Endodermal cell (in vitro differentiated cells): ENCODE measurements at regions not wholly inside any gene's neighbourhood (a gene's known extent, or its start where the extent isn't known, plus 50 kb on each side); places are given as distances from the start of the nearest gene placed in this dataset.

Source experiments
- DNase-seq: peaks from one replicate; pipeline ENCODE4 v3.0.0-alpha.2; 2017
- H3K27ac ChIP-seq: 2 replicates; pipeline ENCODE4 v1.5.1; 2013; ENCODE audit warnings: mild to moderate bottlenecking, low read depth, low read length, moderate library complexity
- H3K27me3 ChIP-seq: 2 replicates; pipeline ENCODE4 v1.6.1; 2013; ENCODE audit warnings: mild to moderate bottlenecking, low read length, moderate library complexity; ENCODE audit not compliant: insufficient read depth, control insufficient read depth, poor library complexity, severe bottlenecking
- H3K36me3 ChIP-seq: 2 replicates; pipeline ENCODE4 v1.7.0; 2013; ENCODE audit warnings: mild to moderate bottlenecking, low read length, moderate library complexity; ENCODE audit not compliant: control insufficient read depth, insufficient read depth
- H3K4me1 ChIP-seq: one replicate; pipeline ENCODE4 v1.7.0; 2013; ENCODE audit warnings: low read length; ENCODE audit not compliant: control insufficient read depth, insufficient read depth
- H3K4me3 ChIP-seq: 2 replicates; pipeline ENCODE4 v1.5.1; 2013; ENCODE audit warnings: mild to moderate bottlenecking, low read length, moderate library complexity
- H3K9ac ChIP-seq: 2 replicates; pipeline ENCODE4 v1.6.1; 2013; ENCODE audit warnings: mild to moderate bottlenecking, low read length, moderate library complexity; ENCODE audit not compliant: poor library complexity, severe bottlenecking; ENCODE audit errors: extremely low read depth
- H3K9me3 ChIP-seq: 2 replicates; pipeline ENCODE4 v1.6.1; 2013; ENCODE audit warnings: mild to moderate bottlenecking, low read length, moderate library complexity; ENCODE audit not compliant: control insufficient read depth
- H3K27ac Mint-ChIP-seq: 2 replicates; pipeline ENCODE4 v1.8.0; 2020; ENCODE audit warnings: mixed read lengths
- H3K27me3 Mint-ChIP-seq: 2 replicates; pipeline ENCODE4 v1.8.0; 2021; ENCODE audit warnings: mild to moderate bottlenecking, mixed read lengths; ENCODE audit not compliant: insufficient read depth
- H3K36me3 Mint-ChIP-seq: 2 replicates; pipeline ENCODE4 v1.8.0; 2020; ENCODE audit warnings: low read depth, mixed read lengths
- H3K4me1 Mint-ChIP-seq: 2 replicates; pipeline ENCODE4 v1.8.0; 2020; ENCODE audit warnings: mixed read lengths
- H3K4me3 Mint-ChIP-seq: 2 replicates; pipeline ENCODE4 v1.8.0; 2020; ENCODE audit warnings: mild to moderate bottlenecking, moderate library complexity, mixed read lengths
- H3K9me3 Mint-ChIP-seq: 2 replicates; pipeline ENCODE4 v1.8.0; 2020; ENCODE audit warnings: mild to moderate bottlenecking, mixed read lengths
- WGBS, 2 experiments: methylation state at CpG; one replicate each; pipeline versions ENCODE4 v1.1.5 to v1.1.7; 2013; ENCODE audit warnings: missing lambda C conversion rate in 2 of 2, mixed read lengths in 1 of 2; ENCODE audit not compliant: insufficient coverage in 1 of 2, insufficient read length in 1 of 2; 5-methylcytosine and 5-hydroxymethylcytosine counted together
- TF ChIP-seq, protein P1 (sequence below): fragments of 200-600 bp; sonication (generic); conservative IDR thresholded peaks from 2 replicates; pipeline ENCODE4 v1.5.0; 2021; ENCODE audit warnings: antibody characterized with exemption, mild to moderate bottlenecking

GRCh38 chr18:70553936-70554260 lies 265.1 kb downstream of the SOCS6 start:
- Mint-ChIP-seq H3K27ac (no peak overlapping the region), H3K36me3 (no peaks in the 10 kb centered on the region), H3K9me3 (no peaks in the 10 kb centered on the region), H3K4me3 (no peak overlapping the region), H3K4me1 (no peaks in the 10 kb centered on the region), H3K27me3 (no peaks in the 10 kb centered on the region)
- Histone ChIP-seq H3K4me3 (no peak overlapping the region), H3K27ac (no peak overlapping the region), H3K27me3 (no peaks in the 10 kb centered on the region), H3K36me3 (no peaks in the 10 kb centered on the region), H3K4me1 (no peaks in the 10 kb centered on the region), H3K9ac (no peak overlapping the region), H3K9me3 (peaks cover 20% of the 10 kb centered on the region)
- TF ChIP-seq, protein P1, sequence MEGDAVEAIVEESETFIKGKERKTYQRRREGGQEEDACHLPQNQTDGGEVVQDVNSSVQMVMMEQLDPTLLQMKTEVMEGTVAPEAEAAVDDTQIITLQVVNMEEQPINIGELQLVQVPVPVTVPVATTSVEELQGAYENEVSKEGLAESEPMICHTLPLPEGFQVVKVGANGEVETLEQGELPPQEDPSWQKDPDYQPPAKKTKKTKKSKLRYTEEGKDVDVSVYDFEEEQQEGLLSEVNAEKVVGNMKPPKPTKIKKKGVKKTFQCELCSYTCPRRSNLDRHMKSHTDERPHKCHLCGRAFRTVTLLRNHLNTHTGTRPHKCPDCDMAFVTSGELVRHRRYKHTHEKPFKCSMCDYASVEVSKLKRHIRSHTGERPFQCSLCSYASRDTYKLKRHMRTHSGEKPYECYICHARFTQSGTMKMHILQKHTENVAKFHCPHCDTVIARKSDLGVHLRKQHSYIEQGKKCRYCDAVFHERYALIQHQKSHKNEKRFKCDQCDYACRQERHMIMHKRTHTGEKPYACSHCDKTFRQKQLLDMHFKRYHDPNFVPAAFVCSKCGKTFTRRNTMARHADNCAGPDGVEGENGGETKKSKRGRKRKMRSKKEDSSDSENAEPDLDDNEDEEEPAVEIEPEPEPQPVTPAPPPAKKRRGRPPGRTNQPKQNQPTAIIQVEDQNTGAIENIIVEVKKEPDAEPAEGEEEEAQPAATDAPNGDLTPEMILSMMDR = no peak
- DNase-seq = no peak
- WGBS, 2 experiments = 62 to 71% methylated on average over 2 to 3 of the region's 3 CpGs

DNA sequence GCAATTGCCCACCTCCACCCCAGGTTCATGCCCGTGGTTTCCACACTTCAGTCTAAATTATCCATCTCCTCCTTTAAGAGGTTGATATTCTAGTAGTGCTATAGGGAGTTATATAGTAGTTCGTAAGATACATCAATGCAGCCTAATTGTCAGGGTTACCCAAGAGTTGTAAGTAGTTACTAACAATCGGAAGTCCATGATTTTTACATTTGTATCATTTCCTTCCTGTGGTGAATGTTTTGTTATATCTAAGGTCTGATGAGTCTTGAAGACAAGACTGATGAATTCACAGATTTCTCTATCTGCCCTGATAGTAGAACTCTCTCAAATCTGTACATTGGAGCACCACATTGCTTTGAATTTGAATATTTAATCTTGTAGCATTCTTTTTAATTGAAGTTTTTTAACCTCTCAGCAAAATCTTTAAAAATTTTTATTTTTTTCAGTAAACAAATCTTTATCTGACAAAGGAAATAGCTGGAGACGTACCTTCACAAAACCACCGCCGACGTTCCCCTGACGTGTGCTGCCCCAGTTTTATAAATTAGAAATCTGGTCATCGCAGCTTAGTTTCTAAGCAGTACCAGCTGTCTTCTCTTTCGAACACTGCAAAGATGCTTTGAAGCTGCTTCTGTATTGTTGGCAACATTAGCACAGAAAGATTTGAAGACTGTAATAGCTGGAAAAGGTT lies 264.5 kb downstream of the SOCS6 start:
- H3K9me3 ChIP-seq = peaks cover 22% of the 10 kb centered on the region
- H3K4me1 ChIP-seq = no peaks in the 10 kb centered on the region
- no peak for DNase-seq
- 90 to 96% methylated on average over 9 to 10 of the region's 10 CpGs for WGBS, 2 experiments
- Mint-ChIP-seq H3K27ac (no peak overlapping the region), H3K4me3 (no peak overlapping the region), H3K4me1 (no peaks in the 10 kb centered on the region), H3K36me3 (no peaks in the 10 kb centered on the region), H3K27me3 (no peaks in the 10 kb centered on the region), H3K9me3 (no peaks in the 10 kb centered on the region)
- H3K27me3 ChIP-seq = no peaks in the 10 kb centered on the region
- no peak overlapping the region for H3K27ac ChIP-seq
- H3K36me3 ChIP-seq = no peaks in the 10 kb centered on the region
- TF ChIP-seq, protein P1 = no peak
- no peak overlapping the region for H3K9ac ChIP-seq
- no peak overlapping the region for H3K4me3 ChIP-seq

DNA sequence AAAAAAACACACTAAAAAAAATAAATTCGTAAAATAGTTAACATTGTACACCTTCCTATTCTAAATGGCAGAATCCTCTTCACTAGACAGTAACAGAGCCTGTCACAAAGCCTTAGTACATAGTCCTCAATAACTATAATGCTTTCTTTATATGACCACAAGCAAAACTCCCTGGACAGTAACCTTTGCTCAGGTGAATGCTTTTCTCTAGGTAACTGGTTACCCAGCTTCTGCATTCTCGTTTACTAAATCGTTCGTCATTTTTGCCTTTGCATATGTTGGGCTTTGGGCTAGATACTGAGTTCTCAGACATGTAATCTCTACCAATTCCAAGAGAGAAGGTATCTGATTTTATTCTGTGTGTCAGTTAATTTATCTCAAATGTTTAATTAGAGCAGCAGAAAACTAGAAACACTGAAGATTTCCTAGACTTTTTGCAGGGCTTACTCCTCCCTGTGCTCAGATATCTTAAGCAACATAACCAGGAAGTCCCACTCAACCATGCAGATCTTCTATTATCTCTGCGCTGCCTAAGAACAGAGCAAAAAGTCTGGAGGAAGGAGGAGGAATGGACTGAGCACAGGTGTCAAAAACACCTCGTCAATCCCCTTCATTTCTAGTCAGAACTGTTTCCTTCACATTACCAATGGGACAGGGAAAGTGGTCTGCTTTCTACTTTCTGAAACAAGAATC lies 247.7 kb downstream of the SOCS6 start:
- H3K4me3 Mint-ChIP-seq = no peak overlapping the region

More for the DNA sequence above, 247.7 kb downstream of the SOCS6 start:
- Histone ChIP-seq H3K9me3 (peaks cover 14% of the 10 kb centered on the region), H3K27ac (no peak overlapping the region), H3K27me3 (no peaks in the 10 kb centered on the region), H3K4me3 (no peak overlapping the region), H3K36me3 (no peaks in the 10 kb centered on the region), H3K9ac (no peak overlapping the region), H3K4me1 (no peaks in the 10 kb centered on the region)
- Mint-ChIP-seq H3K27ac (no peak overlapping the region), H3K9me3 (peaks cover 1% of the 10 kb centered on the region), H3K4me1 (no peaks in the 10 kb centered on the region), H3K27me3 (no peaks in the 10 kb centered on the region), H3K36me3 (no peaks in the 10 kb centered on the region)
- no peak for DNase-seq
- WGBS, 2 experiments = 75 to 90% methylated on average over 4 to 6 of the region's 6 CpGs
- TF ChIP-seq, protein P1 = no peak
